A549 (cell line): ENCODE measurements at regions not wholly inside any gene's neighbourhood (a gene's known extent, or its start where the extent isn't known, plus 50 kb on each side); places are given as distances from the start of the nearest gene placed in this dataset.

ENCODE experiments used
- CEBPB ChIP-seq, 2 experiments: fragments of >200 bp in 1 of 2; sonication (Bioruptor Twin) in 1 of 2; formaldehyde crosslinking in 1 of 2; IDR thresholded peaks; 2 replicates each; pipeline ENCODE4 v1.6.1; 2012 to 2016
- HOXA7 ChIP-seq: fragments of 250-450 bp; sonication (Bioruptor Pico); IDR thresholded peaks from 2 replicates; pipeline ENCODE4 v1.5.0; 2020; ENCODE audit warnings: mild to moderate bottlenecking, moderate library complexity
- KDM5A ChIP-seq: fragments of 200-600 bp; sonication (generic); IDR thresholded peaks from 2 replicates; pipeline ENCODE4 v1.6.1; 2016; ENCODE audit warnings: antibody characterized with exemption, mild to moderate bottlenecking
- MAZ ChIP-seq: fragments of 150-350 bp; IDR thresholded peaks from 2 replicates; pipeline ENCODE4 v1.6.1; 2014; ENCODE audit warnings: antibody characterized with exemption, low read depth, low read length, borderline replicate concordance
- NPAS2 ChIP-seq: fragments of 250-450 bp; sonication (Bioruptor Pico); IDR thresholded peaks from 2 replicates; pipeline ENCODE4 v1.8.0; 2022; ENCODE audit warnings: mild to moderate bottlenecking, moderate library complexity, borderline replicate concordance
- POLR2A ChIP-seq: IDR thresholded peaks from 2 replicates; pipeline ENCODE4 v1.6.1; 2012; ENCODE audit warnings: mild to moderate bottlenecking, low read length
- RAD21 ChIP-seq, 2 experiments: fragments of >200 bp in 1 of 2; sonication (Bioruptor Twin) in 1 of 2; formaldehyde crosslinking in 1 of 2; IDR thresholded peaks in 1 of 2; conservative IDR thresholded peaks in 1 of 2; 2 replicates in 1 of 2; 3 replicates in 1 of 2; pipeline ENCODE4 v1.6.1; 2012 to 2018; ENCODE audit warnings: inconsistent platforms in 1 of 2
- SMC3 ChIP-seq: fragments of >200 bp; sonication (Bioruptor Twin); formaldehyde crosslinking; IDR thresholded peaks from 3 replicates; pipeline ENCODE4 v1.6.1; 2018; ENCODE audit warnings: inconsistent platforms
- TF ChIP-seq, protein P1 (sequence below): fragments of >200 bp; sonication (Bioruptor Twin); formaldehyde crosslinking; IDR thresholded peaks from 3 replicates; pipeline ENCODE4 v1.5.1; 2016
- TF ChIP-seq, protein P2 (sequence below): IDR thresholded peaks from 2 replicates; pipeline ENCODE4 v1.6.1; 2012
- TF ChIP-seq, protein P3 (sequence below): fragments of 450-650 bp; IDR thresholded peaks from 2 replicates; pipeline ENCODE4 v1.6.1; 2014; ENCODE audit warnings: antibody characterized with exemption
- TF ChIP-seq, protein P4 (sequence below): IDR thresholded peaks from 2 replicates; pipeline ENCODE4 v1.6.1; 2012
- TF ChIP-seq, protein P5 (sequence below): fragments of 250-450 bp; sonication (Bioruptor Pico); IDR thresholded peaks from 2 replicates; pipeline ENCODE4 v1.5.0; 2021; ENCODE audit warnings: mild to moderate bottlenecking, moderate library complexity, borderline replicate concordance

DNA sequence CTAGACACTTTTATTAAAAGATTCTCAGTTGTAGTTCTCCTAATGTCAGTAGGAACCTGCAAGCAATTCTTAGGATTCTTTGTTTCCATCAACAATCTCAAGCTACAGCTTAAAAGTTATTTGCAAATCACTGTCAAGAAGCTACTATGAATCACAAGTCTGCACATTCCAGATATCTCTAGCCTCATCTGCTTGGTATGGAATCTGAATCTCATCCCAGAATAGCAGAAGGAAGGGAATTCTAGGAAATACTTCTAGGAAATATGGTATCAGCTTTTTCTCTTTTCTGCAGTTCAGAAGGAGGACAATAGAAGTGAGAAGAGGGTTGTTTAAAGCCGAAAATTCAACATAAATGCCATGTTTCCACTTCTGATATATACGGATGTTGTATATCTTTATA is 792.2 kb upstream of the CDH9 start:
- TF ChIP-seq, protein P1, sequence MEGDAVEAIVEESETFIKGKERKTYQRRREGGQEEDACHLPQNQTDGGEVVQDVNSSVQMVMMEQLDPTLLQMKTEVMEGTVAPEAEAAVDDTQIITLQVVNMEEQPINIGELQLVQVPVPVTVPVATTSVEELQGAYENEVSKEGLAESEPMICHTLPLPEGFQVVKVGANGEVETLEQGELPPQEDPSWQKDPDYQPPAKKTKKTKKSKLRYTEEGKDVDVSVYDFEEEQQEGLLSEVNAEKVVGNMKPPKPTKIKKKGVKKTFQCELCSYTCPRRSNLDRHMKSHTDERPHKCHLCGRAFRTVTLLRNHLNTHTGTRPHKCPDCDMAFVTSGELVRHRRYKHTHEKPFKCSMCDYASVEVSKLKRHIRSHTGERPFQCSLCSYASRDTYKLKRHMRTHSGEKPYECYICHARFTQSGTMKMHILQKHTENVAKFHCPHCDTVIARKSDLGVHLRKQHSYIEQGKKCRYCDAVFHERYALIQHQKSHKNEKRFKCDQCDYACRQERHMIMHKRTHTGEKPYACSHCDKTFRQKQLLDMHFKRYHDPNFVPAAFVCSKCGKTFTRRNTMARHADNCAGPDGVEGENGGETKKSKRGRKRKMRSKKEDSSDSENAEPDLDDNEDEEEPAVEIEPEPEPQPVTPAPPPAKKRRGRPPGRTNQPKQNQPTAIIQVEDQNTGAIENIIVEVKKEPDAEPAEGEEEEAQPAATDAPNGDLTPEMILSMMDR: no peak
- TF ChIP-seq POLR2A: no peak
- TF ChIP-seq SMC3: no peak
- TF ChIP-seq, protein P2, sequence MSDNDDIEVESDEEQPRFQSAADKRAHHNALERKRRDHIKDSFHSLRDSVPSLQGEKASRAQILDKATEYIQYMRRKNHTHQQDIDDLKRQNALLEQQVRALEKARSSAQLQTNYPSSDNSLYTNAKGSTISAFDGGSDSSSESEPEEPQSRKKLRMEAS: no peak
- TF ChIP-seq, protein P3, sequence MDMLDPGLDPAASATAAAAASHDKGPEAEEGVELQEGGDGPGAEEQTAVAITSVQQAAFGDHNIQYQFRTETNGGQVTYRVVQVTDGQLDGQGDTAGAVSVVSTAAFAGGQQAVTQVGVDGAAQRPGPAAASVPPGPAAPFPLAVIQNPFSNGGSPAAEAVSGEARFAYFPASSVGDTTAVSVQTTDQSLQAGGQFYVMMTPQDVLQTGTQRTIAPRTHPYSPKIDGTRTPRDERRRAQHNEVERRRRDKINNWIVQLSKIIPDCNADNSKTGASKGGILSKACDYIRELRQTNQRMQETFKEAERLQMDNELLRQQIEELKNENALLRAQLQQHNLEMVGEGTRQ: no peak
- no peak for TF ChIP-seq HOXA7
- TF ChIP-seq, protein P4, sequence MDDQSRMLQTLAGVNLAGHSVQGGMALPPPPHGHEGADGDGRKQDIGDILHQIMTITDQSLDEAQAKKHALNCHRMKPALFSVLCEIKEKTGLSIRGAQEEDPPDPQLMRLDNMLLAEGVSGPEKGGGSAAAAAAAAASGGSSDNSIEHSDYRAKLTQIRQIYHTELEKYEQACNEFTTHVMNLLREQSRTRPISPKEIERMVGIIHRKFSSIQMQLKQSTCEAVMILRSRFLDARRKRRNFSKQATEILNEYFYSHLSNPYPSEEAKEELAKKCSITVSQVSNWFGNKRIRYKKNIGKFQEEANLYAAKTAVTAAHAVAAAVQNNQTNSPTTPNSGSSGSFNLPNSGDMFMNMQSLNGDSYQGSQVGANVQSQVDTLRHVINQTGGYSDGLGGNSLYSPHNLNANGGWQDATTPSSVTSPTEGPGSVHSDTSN: no peak
- TF ChIP-seq NPAS2 (CRISPR knock-in tag): no peak
- TF ChIP-seq, protein P5, sequence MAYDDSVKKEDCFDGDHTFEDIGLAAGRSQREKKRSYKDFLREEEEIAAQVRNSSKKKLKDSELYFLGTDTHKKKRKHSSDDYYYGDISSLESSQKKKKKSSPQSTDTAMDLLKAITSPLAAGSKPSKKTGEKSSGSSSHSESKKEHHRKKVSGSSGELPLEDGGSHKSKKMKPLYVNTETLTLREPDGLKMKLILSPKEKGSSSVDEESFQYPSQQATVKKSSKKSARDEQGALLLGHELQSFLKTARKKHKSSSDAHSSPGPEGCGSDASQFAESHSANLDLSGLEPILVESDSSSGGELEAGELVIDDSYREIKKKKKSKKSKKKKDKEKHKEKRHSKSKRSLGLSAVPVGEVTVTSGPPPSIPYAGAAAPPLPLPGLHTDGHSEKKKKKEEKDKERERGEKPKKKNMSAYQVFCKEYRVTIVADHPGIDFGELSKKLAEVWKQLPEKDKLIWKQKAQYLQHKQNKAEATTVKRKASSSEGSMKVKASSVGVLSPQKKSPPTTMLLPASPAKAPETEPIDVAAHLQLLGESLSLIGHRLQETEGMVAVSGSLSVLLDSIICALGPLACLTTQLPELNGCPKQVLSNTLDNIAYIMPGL (CRISPR knock-in tag): no peak
- no peak for TF ChIP-seq MAZ
- no peak for TF ChIP-seq KDM5A
- TF ChIP-seq RAD21 (conservative IDR thresholded peaks at IDR 0.05 in 1 of 2, IDR thresholded peaks at IDR 0.05 in 1 of 2): no peak
- no peak for TF ChIP-seq CEBPB (IDR thresholded peaks at IDR 0.05)
